K562 (cell line): ENCODE measurements at regions not wholly inside any gene's neighbourhood (a gene's known extent, or its start where the extent isn't known, plus 50 kb on each side); places are given as distances from the start of the nearest gene placed in this dataset.

Source experiments
- ATAC-seq: fragments of 200-7000 bp; cut with Tn5 transposase; 3 replicates; pipeline ENCODE4 v1.9.1; 2020; ENCODE audit warnings: moderate library complexity
- BruUV-seq: library from RNA; stranded (reverse); fragments of 400-500 nt; replicated peaks from 2 replicates; lab custom pipeline; 2021; lab: Mats Ljungman, UMichigan
- CTCF ChIA-PET: fragments of 300-600 bp; formaldehyde crosslinking; extraction: SDS; loops from one replicate; lab custom pipeline; 2021; ENCODE audit warnings: low intra/inter-chr PET ratio; lab: Yijun Ruan, JAX
- POLR2A ChIA-PET: fragments of 300-600, 350-650 bp; sonication (Branson Sonifier 250); formaldehyde crosslinking; extraction: SDS; loops from one replicate; lab custom pipeline; 2021; ENCODE audit warnings: antibody characterized with exemption, inconsistent platforms; lab: Yijun Ruan, JAX
- DNase-seq, 4 experiments: peaks; one replicate each; pipeline versions ENCODE4 v3.0.0 to v3.0.0-alpha.2; 2011 to 2018; ENCODE audit warnings: low spot score in 3 of 4, mixed read lengths in 3 of 4; ENCODE audit errors: extremely low read depth in 1 of 4
- FAIRE-seq: peaks from 2 replicates; lab custom pipeline; 2011; peaks lifted over from hg19 to GRCh38; lab: Jason Lieb, UNC
- H2AFZ ChIP-seq: 2 replicates; pipeline ENCODE4 v1.6.0; 2011; ENCODE audit warnings: low read depth, low read length, control low read depth, inconsistent platforms
- H3K27ac ChIP-seq: fragments of 200-600 bp; 3 replicates; pipeline ENCODE4 v1.8.0; 2011; ENCODE audit warnings: low read depth, mild to moderate bottlenecking, control low read depth, inconsistent platforms, low read length, moderate library complexity, mixed read lengths; ENCODE audit errors: extremely low read depth
- H3K27me3 ChIP-seq, 2 experiments: fragments of 300-600 bp in 1 of 2; 2 replicates in 1 of 2; 3 replicates in 1 of 2; pipeline versions ENCODE4 v1.6.0 to v1.8.0; 2011; ENCODE audit warnings: inconsistent platforms in 2 of 2, low read length in 2 of 2, mild to moderate bottlenecking in 1 of 2, mixed read lengths in 1 of 2, moderate library complexity in 1 of 2; ENCODE audit not compliant: control insufficient read depth in 2 of 2, insufficient read depth in 2 of 2
- H3K36me3 ChIP-seq: fragments of 300-600 bp; 3 replicates; pipeline ENCODE4 v1.8.0; 2011; ENCODE audit warnings: mild to moderate bottlenecking, low read length, inconsistent platforms; ENCODE audit not compliant: control insufficient read depth, insufficient read depth
- H3K4me1 ChIP-seq, 2 experiments: fragments of 200-600 bp in 1 of 2; replicated peaks in 1 of 2; 2 replicates in 1 of 2; 3 replicates in 1 of 2; pipeline versions ENCODE4 v1.5.1 to v1.8.0; 2011; ENCODE audit warnings: inconsistent platforms in 2 of 2, low read length in 2 of 2, mild to moderate bottlenecking in 1 of 2, mixed read lengths in 1 of 2, moderate library complexity in 1 of 2; ENCODE audit not compliant: control insufficient read depth in 2 of 2, insufficient read depth in 2 of 2
- H3K4me2 ChIP-seq: 2 replicates; pipeline ENCODE4 v1.6.1; 2011; ENCODE audit warnings: low read length, control low read depth, inconsistent platforms, mixed read lengths; ENCODE audit not compliant: insufficient read depth
- H3K4me3 ChIP-seq: fragments of 200-600 bp; sonication (generic), shearing (Covaris generic); 2 replicates; pipeline ENCODE4 v1.5.1; 2016; ENCODE audit warnings: control low read depth, inconsistent platforms
- H3K79me2 ChIP-seq: fragments of 200-600 bp; 3 replicates; pipeline ENCODE4 v1.8.0; 2011; ENCODE audit warnings: low read length, inconsistent platforms; ENCODE audit not compliant: control insufficient read depth, insufficient read depth
- H3K9ac ChIP-seq, 2 experiments: 2 replicates each; pipeline versions ENCODE4 v1.6.0 to v1.6.1; 2011; ENCODE audit warnings: low read depth in 2 of 2, low read length in 2 of 2, control low read depth in 1 of 2, inconsistent platforms in 1 of 2, mild to moderate bottlenecking in 1 of 2, mixed read lengths in 1 of 2; ENCODE audit not compliant: insufficient read depth in 1 of 2
- H3K9me1 ChIP-seq: one replicate; pipeline ENCODE4 v1.6.0; 2011; ENCODE audit warnings: inconsistent platforms, mild to moderate bottlenecking, low read length, moderate library complexity; ENCODE audit not compliant: control insufficient read depth, insufficient read depth
- H3K9me3 ChIP-seq: replicated peaks from 2 replicates; pipeline ENCODE4 v1.5.1; 2011; ENCODE audit warnings: low read depth, low read length, inconsistent platforms; ENCODE audit not compliant: control insufficient read depth, insufficient read depth
- H4K20me1 ChIP-seq: replicated peaks from 2 replicates; pipeline ENCODE4 v1.6.1; 2011; ENCODE audit warnings: low read length, inconsistent platforms, mixed read lengths; ENCODE audit not compliant: control insufficient read depth, insufficient read depth
- ASH1L ChIP-seq: fragments of 450-650 bp; IDR thresholded peaks from 2 replicates; pipeline ENCODE4 v1.6.1; 2018; ENCODE audit warnings: borderline replicate concordance, mild to moderate bottlenecking, low read depth; ENCODE audit not compliant: partially characterized antibody
- DLX4 ChIP-seq: fragments of 250-450 bp; sonication (Bioruptor Pico); IDR thresholded peaks from 2 replicates; pipeline ENCODE4 v1.6.1; 2021; ENCODE audit warnings: mild to moderate bottlenecking
- ELK3 ChIP-seq: fragments of 450-650 bp; formaldehyde crosslinking; IDR thresholded peaks from 2 replicates; pipeline ENCODE4 v1.4.0; 2020; ENCODE audit warnings: mild to moderate bottlenecking
- FOXK1 ChIP-seq: sonication (generic); formaldehyde crosslinking; IDR thresholded peaks from 2 replicates; pipeline ENCODE4 v1.8.0; 2022; ENCODE audit warnings: missing genetic modification reagents, mild to moderate bottlenecking, borderline replicate concordance
- MAFF ChIP-seq: IDR thresholded peaks from 2 replicates; pipeline ENCODE4 v1.6.1; 2012; ENCODE audit warnings: low read length, improper control_type of control experiment
- NELFE ChIP-seq: IDR thresholded peaks from 2 replicates; pipeline ENCODE4 v1.6.1; 2011; ENCODE audit warnings: mild to moderate bottlenecking; ENCODE audit not compliant: insufficient read depth, insufficient read length
- PHTF2 ChIP-seq: fragments of 250-450 bp; sonication (Bioruptor Pico); IDR thresholded peaks from 2 replicates; pipeline ENCODE4 v1.5.0; 2021; ENCODE audit warnings: mild to moderate bottlenecking
- STAT5A ChIP-seq: IDR thresholded peaks from 2 replicates; pipeline ENCODE4 v1.6.1; 2012; ENCODE audit warnings: low read length, inconsistent platforms, borderline replicate concordance
- TARDBP ChIP-seq: fragments of 450-650 bp; IDR thresholded peaks from 2 replicates; pipeline ENCODE4 v1.6.1; 2016
- TFAP4 ChIP-seq: sonication (generic); formaldehyde crosslinking; IDR thresholded peaks from 2 replicates; pipeline ENCODE4 v1.8.0; 2022; ENCODE audit warnings: missing genetic modification reagents, mild to moderate bottlenecking, moderate library complexity, borderline replicate concordance
- ZBTB33 ChIP-seq: sonication (generic); formaldehyde crosslinking; IDR thresholded peaks from 2 replicates; pipeline ENCODE4 v1.8.1; 2023; ENCODE audit warnings: mild to moderate bottlenecking, missing genetic modification reagents
- ZC3H4 ChIP-seq: sonication (generic); formaldehyde crosslinking; IDR thresholded peaks from 2 replicates; pipeline ENCODE4 v1.9.0; 2021; ENCODE audit warnings: missing genetic modification reagents, borderline replicate concordance
- ZKSCAN8 ChIP-seq: fragments of 200-800 bp; sonication (Bioruptor generic); IDR thresholded peaks from 2 replicates; pipeline ENCODE4 v1.6.1; 2016; ENCODE audit warnings: missing genetic modification characterization, missing compliant biosample characterization
- ZNF239 ChIP-seq: fragments of 250-450 bp; sonication (Bioruptor Pico); IDR thresholded peaks from 2 replicates; pipeline ENCODE4 v1.4.0; 2020; ENCODE audit warnings: mild to moderate bottlenecking
- ZNF280A ChIP-seq: fragments of 450-650 bp; IDR thresholded peaks from 2 replicates; pipeline ENCODE4 v1.6.1; 2018; ENCODE audit warnings: mild to moderate bottlenecking, low read depth; ENCODE audit not compliant: partially characterized antibody
- ZNF395 ChIP-seq: fragments of 200-800 bp; sonication (Bioruptor generic); IDR thresholded peaks from 2 replicates; pipeline ENCODE4 v1.6.1; 2017; ENCODE audit warnings: missing genetic modification characterization, missing compliant biosample characterization
- ZNF780A ChIP-seq: fragments of 250-450 bp; sonication (Bioruptor Pico); IDR thresholded peaks from 2 replicates; pipeline ENCODE4 v1.5.0; 2021; ENCODE audit warnings: mild to moderate bottlenecking
- WGBS: fragments of 100-300 bp; shearing (Covaris generic); methylation state at CpG from one replicate; pipeline ENCODE4 v1.1.6; 2016; ENCODE audit warnings: low coverage, mixed read lengths; ENCODE audit not compliant: insufficient coverage; ENCODE audit errors: missing lambda C conversion rate; 5-methylcytosine and 5-hydroxymethylcytosine counted together
- in situ Hi-C: fragments of 300-500 bp; cut with MboI; formaldehyde crosslinking; loops from 4 replicates; pipeline ENCODE4 v1.15.0; 2018; ENCODE audit warnings: inconsistent platforms, mixed read lengths
- intact Hi-C: fragments of 100-400 bp; cut with micrococcal nuclease; formaldehyde crosslinking; loops from 2 replicates; pipeline ENCODE4 v1.14.2; 2022

GRCh38 chr11:91857179-91857578 lies 367.4 kb upstream of the FAT3 start:
- ChIA-PET POLR2A (no interaction called here), CTCF (no interaction called here)
- H3K27me3 ChIP-seq: no peaks in the 10 kb centered on the region
- ATAC-seq (no peak), DNase-seq (no peak), FAIRE-seq (no peak)
- no TSS peak for BruUV-seq
- H3K9me3 ChIP-seq: no peaks in the 10 kb centered on the region
- in situ Hi-C loops (no loop called here), intact Hi-C loops (no loop called here)
- H3K79me2 ChIP-seq: no peaks in the 10 kb centered on the region
- H3K4me1 ChIP-seq: no peaks in the 10 kb centered on the region
- H3K9me1 ChIP-seq: no peaks in the 10 kb centered on the region
- no peaks in the 10 kb centered on the region for H4K20me1 ChIP-seq
- no peak overlapping the region for H3K27ac ChIP-seq
- no peak overlapping the region for H3K9ac ChIP-seq
- no peak overlapping the region for H3K4me3 ChIP-seq
- 6% methylated on average over 1 of the region's 1 CpG for WGBS
- no peak overlapping the region for H3K4me2 ChIP-seq
- no peaks in the 10 kb centered on the region for H3K36me3 ChIP-seq
- H2AFZ ChIP-seq: no peak overlapping the region
- TF ChIP-seq ZC3H4 (CRISPR knock-in tag) (no peak), ELK3 (CRISPR knock-in tag) (no peak), ZNF239 (no peak), MAFF (no peak), ZNF780A (no peak), ASH1L (no peak), PHTF2 (CRISPR knock-in tag) (no peak), NELFE (no peak), ZNF280A (no peak), TARDBP (no peak), FOXK1 (no peak), ZBTB33 (no peak), DLX4 (CRISPR knock-in tag) (no peak), ZKSCAN8 (CRISPR knock-in tag) (no peak), ZNF395 (no peak), STAT5A (no peak), TFAP4 (CRISPR knock-in tag) (no peak)
